Mucosa of descending colon (tissue), 3 donors: ENCODE measurements at regions not wholly inside any gene's neighbourhood (a gene's known extent, or its start where the extent isn't known, plus 50 kb on each side); places are given as distances from the start of the nearest gene placed in this dataset.
A peak's percentile ranks its signal among the peaks of the same experiment; 100 is the strongest.

Source experiments
- ATAC-seq: fragments of 200-7000 bp; cut with Tn5 transposase; one replicate; pipeline ENCODE4 v1.9.1; 2020; ENCODE audit warnings: mild to moderate bottlenecking, moderate library complexity
- DNase-seq, 3 donors: peaks; one replicate each; pipeline ENCODE4 v3.0.0-alpha.2; 2020
- H3K36me3 ChIP-seq: fragments of 200-600 bp; one replicate; pipeline ENCODE4 v1.8.0; 2021; ENCODE audit warnings: low read depth, mild to moderate bottlenecking
- H3K4me1 ChIP-seq: fragments of 200-600 bp; one replicate; pipeline ENCODE4 v1.8.0; 2021; ENCODE audit warnings: low read depth, mild to moderate bottlenecking
- H3K4me3 ChIP-seq: fragments of 200-600 bp; one replicate; pipeline ENCODE4 v1.8.0; 2021; ENCODE audit warnings: mild to moderate bottlenecking
- H3K9me3 ChIP-seq: fragments of 200-600 bp; one replicate; pipeline ENCODE4 v1.8.0; 2021; ENCODE audit warnings: mild to moderate bottlenecking
- intact Hi-C, 2 donors: fragments of 100-400 bp; cut with DNase I in 1 of 2; cut with micrococcal nuclease in 1 of 2; formaldehyde crosslinking; loops; one replicate each; pipeline versions ENCODE4 v1.11.0 to v1.11.1; 2022; cut with DNase I, micrococcal nuclease
- TF ChIP-seq, protein P1 (sequence below): fragments of 200-600 bp; IDR thresholded peaks from one replicate; pipeline ENCODE4 v1.8.0; 2022; ENCODE audit warnings: antibody characterized with exemption, mild to moderate bottlenecking
- donor health status: DM: no; HTN: no; CAD: no; lungs with moderate emphysema.
- donor health status: DM: no; HTN: no; CAD: no.
- donor health status: DM: no; HTN: yes; CAD: no.

GRCh38 chr16:86096850-86097249, 197.9 kb downstream of the IRF8 start:
- intact Hi-C loops = no loop called here
- ATAC-seq = no peak
- Histone ChIP-seq H3K9me3 (no peaks in the 10 kb centered on the region), H3K36me3 (no peaks in the 10 kb centered on the region), H3K4me1 (peaks cover 6% of the 10 kb centered on the region), H3K4me3 (no peak overlapping the region)
- TF ChIP-seq, protein P1, sequence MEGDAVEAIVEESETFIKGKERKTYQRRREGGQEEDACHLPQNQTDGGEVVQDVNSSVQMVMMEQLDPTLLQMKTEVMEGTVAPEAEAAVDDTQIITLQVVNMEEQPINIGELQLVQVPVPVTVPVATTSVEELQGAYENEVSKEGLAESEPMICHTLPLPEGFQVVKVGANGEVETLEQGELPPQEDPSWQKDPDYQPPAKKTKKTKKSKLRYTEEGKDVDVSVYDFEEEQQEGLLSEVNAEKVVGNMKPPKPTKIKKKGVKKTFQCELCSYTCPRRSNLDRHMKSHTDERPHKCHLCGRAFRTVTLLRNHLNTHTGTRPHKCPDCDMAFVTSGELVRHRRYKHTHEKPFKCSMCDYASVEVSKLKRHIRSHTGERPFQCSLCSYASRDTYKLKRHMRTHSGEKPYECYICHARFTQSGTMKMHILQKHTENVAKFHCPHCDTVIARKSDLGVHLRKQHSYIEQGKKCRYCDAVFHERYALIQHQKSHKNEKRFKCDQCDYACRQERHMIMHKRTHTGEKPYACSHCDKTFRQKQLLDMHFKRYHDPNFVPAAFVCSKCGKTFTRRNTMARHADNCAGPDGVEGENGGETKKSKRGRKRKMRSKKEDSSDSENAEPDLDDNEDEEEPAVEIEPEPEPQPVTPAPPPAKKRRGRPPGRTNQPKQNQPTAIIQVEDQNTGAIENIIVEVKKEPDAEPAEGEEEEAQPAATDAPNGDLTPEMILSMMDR = no peak
- DNase-seq = no peak

DNA sequence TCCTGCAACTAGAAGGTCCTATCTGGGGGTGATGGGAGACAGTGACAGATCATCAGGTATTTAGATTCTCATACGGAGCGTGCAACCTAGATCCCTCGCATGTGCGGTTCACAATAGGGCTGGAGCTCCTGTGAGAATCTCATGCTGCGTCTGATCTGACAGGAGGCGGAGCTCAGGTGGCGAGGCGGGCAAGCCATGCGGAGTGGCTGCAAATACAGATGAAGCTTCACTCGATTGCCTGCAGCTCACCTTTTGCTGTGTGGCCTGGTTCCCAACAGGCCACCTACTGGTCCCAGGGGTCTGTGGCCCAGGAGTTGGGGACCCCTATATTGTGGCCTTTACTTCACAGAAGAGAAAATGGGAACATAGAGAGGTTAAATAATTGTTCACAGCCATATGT, 200.4 kb downstream of the IRF8 start:
- Histone ChIP-seq H3K36me3 (no peaks in the 10 kb centered on the region), H3K4me1 (peaks cover 6% of the 10 kb centered on the region), H3K4me3 (no peak overlapping the region), H3K9me3 (no peaks in the 10 kb centered on the region)
- TF ChIP-seq, protein P1 = no peak
- intact Hi-C loops = no loop called here
- DNase-seq = no peak
- ATAC-seq = no peak

DNA sequence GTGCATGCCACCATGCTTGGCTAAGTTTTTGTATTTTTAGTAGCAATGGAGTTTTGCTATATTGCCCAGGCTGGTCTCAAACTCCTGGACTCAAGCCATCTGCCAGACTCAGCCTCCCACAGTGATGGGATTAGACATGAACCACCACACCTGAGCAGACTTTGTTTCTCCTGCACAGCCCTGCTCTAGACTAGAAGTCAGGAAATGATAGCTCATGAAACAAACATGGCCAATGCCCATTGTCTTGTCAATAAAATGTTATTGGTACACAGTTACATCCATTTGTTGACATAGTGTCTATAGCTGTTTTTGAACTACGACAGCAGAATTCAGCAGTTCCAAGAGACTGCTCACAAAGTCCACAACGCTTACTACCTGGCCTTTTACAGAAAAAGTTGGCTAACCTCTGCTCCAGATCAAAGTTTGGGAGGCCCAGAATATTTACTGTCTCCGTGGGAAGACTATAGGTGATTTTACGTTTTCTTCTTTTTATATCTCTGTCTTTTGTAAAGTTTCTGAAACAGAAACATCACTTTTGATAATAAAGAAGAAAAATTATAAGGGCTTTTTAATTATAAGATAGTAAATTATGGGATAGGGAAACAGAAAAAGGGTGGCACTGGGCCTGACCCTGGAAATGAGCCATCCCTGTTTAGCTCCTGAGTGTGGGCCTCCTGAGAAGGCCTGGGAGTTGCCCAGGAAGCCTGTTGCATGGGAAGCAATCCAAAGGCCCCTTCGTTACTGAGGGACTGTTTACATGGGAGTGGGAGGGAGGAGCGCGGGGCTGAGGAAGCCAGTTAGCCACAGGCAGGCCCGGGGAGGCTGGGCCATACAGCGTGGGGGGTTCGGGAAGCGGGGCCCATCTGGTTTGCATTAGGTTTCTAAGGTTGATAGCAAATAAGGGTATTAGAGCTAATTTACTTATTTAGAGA, 201.5 kb downstream of the IRF8 start:
- intact Hi-C loops = no loop called here
- Histone ChIP-seq H3K36me3 (no peaks in the 10 kb centered on the region), H3K4me1 (peaks cover 6% of the 10 kb centered on the region), H3K9me3 (no peaks in the 10 kb centered on the region), H3K4me3 (no peak overlapping the region)
- peak in 1 of 3 donors; percentile 28 for DNase-seq
- peak; percentile 31 for ATAC-seq
- TF ChIP-seq, protein P1 = no peak

- DNase-seq (no peak), ATAC-seq (no peak)
- TF ChIP-seq, protein P1 = no peak
- intact Hi-C loops = no loop called here
- Histone ChIP-seq H3K9me3 (no peaks in the 10 kb centered on the region), H3K4me3 (no peak overlapping the region), H3K36me3 (no peaks in the 10 kb centered on the region), H3K4me1 (peaks cover 6% of the 10 kb centered on the region)
Observed at GRCh38 chr16:86101137-86101896, 202.4 kb downstream of the IRF8 start.

- Histone ChIP-seq H3K9me3 (no peaks in the 10 kb centered on the region), H3K36me3 (no peaks in the 10 kb centered on the region), H3K4me1 (peaks cover 6% of the 10 kb centered on the region), H3K4me3 (no peak overlapping the region)
- DNase-seq = no peak
- no peak for ATAC-seq
- TF ChIP-seq, protein P1 = no peak
- intact Hi-C loops = no loop called here
Observed at GRCh38 chr16:86101897-86102157, 202.9 kb downstream of the IRF8 start.
